CD4-positive, CD25-positive, alpha-beta regulatory T cell (primary cell): ENCODE measurements at regions not wholly inside any gene's neighbourhood (a gene's known extent, or its start where the extent isn't known, plus 50 kb on each side); places are given as distances from the start of the nearest gene placed in this dataset.

Experiments used
- ATAC-seq, 2 donors: fragments of 150-1000 bp; cut with Tn5 transposase; one replicate each; pipeline ENCODE4 v1.10.0; 2021; ENCODE audit warnings: low read depth in 2 of 2, moderate number of reproducible peaks in 2 of 2, moderate library complexity in 1 of 2
- DNase-seq, 3 donors: peaks; one replicate each; pipeline versions ENCODE4 v3.0.0 to v3.0.0-alpha.2; 2012 to 2022; ENCODE audit warnings: mixed read lengths in 1 of 3
- H3K27ac ChIP-seq: one replicate; pipeline ENCODE4 v1.7.0; 2013; ENCODE audit warnings: mild to moderate bottlenecking, low read length; ENCODE audit not compliant: insufficient read depth, poor library complexity, severe bottlenecking
- H3K27me3 ChIP-seq: one replicate; pipeline ENCODE4 v1.7.0; 2013; ENCODE audit warnings: low read length; ENCODE audit not compliant: control insufficient read depth, insufficient read depth
- H3K36me3 ChIP-seq: one replicate; pipeline ENCODE4 v1.7.0; 2013; ENCODE audit warnings: mild to moderate bottlenecking, low read length, moderate library complexity; ENCODE audit not compliant: control insufficient read depth, insufficient read depth
- H3K4me1 ChIP-seq: 2 replicates; pipeline ENCODE4 v1.7.0; 2013; ENCODE audit warnings: mild to moderate bottlenecking, low read length; ENCODE audit not compliant: insufficient read depth, control insufficient read depth, poor library complexity, severe bottlenecking
- H3K4me3 ChIP-seq: one replicate; pipeline ENCODE4 v1.7.0; 2013; ENCODE audit warnings: low read depth, mild to moderate bottlenecking, low read length, moderate library complexity
- H3K9me3 ChIP-seq, 2 experiments: 1 replicate in 1 of 2; 2 replicates in 1 of 2; pipeline ENCODE4 v1.7.0; 2013; ENCODE audit warnings: low read length in 2 of 2, mild to moderate bottlenecking in 1 of 2, moderate library complexity in 1 of 2; ENCODE audit not compliant: control insufficient read depth in 2 of 2
- H3K27ac Mint-ChIP-seq, 3 donors: one replicate each; pipeline ENCODE4 v1.8.0; 2020 to 2022; ENCODE audit warnings: mild to moderate bottlenecking in 3 of 3, mixed read lengths in 3 of 3, moderate library complexity in 2 of 3
- H3K27me3 Mint-ChIP-seq: one replicate; pipeline ENCODE4 v1.8.0; 2022; ENCODE audit warnings: mild to moderate bottlenecking, mixed read lengths
- H3K36me3 Mint-ChIP-seq: one replicate; pipeline ENCODE4 v1.8.0; 2020; ENCODE audit warnings: mixed read lengths
- H3K4me1 Mint-ChIP-seq, 4 donors: one replicate each; pipeline ENCODE4 v1.8.0; 2020 to 2022; ENCODE audit warnings: mixed read lengths in 4 of 4, mild to moderate bottlenecking in 1 of 4
- H3K4me3 Mint-ChIP-seq, 4 donors: one replicate each; pipeline ENCODE4 v1.8.0; 2020 to 2022; ENCODE audit warnings: mild to moderate bottlenecking in 4 of 4, mixed read lengths in 4 of 4, moderate library complexity in 3 of 4
- H3K9me3 Mint-ChIP-seq, 7 donors: one replicate each; pipeline ENCODE4 v1.8.0; 2020 to 2022; ENCODE audit warnings: mixed read lengths in 7 of 7, mild to moderate bottlenecking in 3 of 7, moderate library complexity in 2 of 7

DNA sequence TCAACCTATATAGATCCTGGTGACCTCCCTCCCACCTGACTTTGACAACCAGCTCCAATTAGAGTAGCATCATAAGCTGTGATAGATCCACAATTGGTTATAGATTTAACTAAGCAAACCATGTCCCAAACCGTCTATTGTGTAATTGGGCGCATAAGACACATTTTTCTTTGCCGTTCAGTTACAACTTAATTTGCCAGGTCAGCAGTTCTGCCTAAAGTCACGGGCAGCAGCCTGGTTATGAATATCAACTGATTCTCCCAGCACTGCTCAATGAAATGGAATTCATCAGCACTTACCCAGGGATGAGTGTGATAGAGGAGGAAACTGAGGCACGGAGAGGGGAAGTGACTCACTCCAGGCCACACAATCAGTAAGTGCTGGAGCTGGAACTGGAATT lies 73.4 kb downstream of the KLHDC7A start:
- DNase-seq (no peak), ATAC-seq (no peak)
- Mint-ChIP-seq H3K27ac (no peak overlapping the region), H3K36me3 (no peaks in the 10 kb centered on the region), H3K4me3 (no peak overlapping the region), H3K4me1 (peaks cover 0 to 10% (median 0%) of the 10 kb centered on the region in 4 donors), H3K9me3 (peaks cover 0 to 2% (median 0%) of the 10 kb centered on the region in 7 donors), H3K27me3 (peaks cover 49% of the 10 kb centered on the region)
- Histone ChIP-seq H3K36me3 (no peaks in the 10 kb centered on the region), H3K9me3 (no peaks in the 10 kb centered on the region), H3K4me3 (no peak overlapping the region), H3K27me3 (no peaks in the 10 kb centered on the region), H3K4me1 (no peaks in the 10 kb centered on the region), H3K27ac (no peak overlapping the region)

- Mint-ChIP-seq H3K4me1 (peaks cover 0 to 10% (median 0%) of the 10 kb centered on the region in 4 donors), H3K27ac (no peak overlapping the region), H3K36me3 (no peaks in the 10 kb centered on the region), H3K4me3 (no peak overlapping the region), H3K27me3 (peaks cover 54% of the 10 kb centered on the region), H3K9me3 (peaks cover 0 to under 1% (median 0%) of the 10 kb centered on the region in 7 donors)
- Histone ChIP-seq H3K9me3 (no peaks in the 10 kb centered on the region), H3K36me3 (no peaks in the 10 kb centered on the region), H3K27me3 (no peaks in the 10 kb centered on the region), H3K4me1 (no peaks in the 10 kb centered on the region), H3K27ac (no peak overlapping the region), H3K4me3 (no peak overlapping the region)
- DNase-seq (no peak), ATAC-seq (no peak)
Measured at GRCh38 chr1:18554597-18554996, 73.9 kb downstream of the KLHDC7A start.

GRCh38 chr1:18555036-18555435 lies 74.3 kb downstream of the KLHDC7A start:
- DNase-seq (no peak), ATAC-seq (no peak)
- no peaks in the 10 kb centered on the region for H3K36me3 ChIP-seq
- H3K27ac Mint-ChIP-seq: no peak overlapping the region
- H3K9me3 ChIP-seq: no peaks in the 10 kb centered on the region
- peaks cover 55% of the 10 kb centered on the region for H3K27me3 Mint-ChIP-seq
- no peak overlapping the region for H3K27ac ChIP-seq
- no peak overlapping the region for H3K4me3 ChIP-seq
- no peaks in the 10 kb centered on the region for H3K9me3 Mint-ChIP-seq
- no peaks in the 10 kb centered on the region for H3K4me1 ChIP-seq
- H3K4me1 Mint-ChIP-seq: peaks cover 0 to 10% (median 0%) of the 10 kb centered on the region in 4 donors
- H3K4me3 Mint-ChIP-seq: no peak overlapping the region
- no peaks in the 10 kb centered on the region for H3K36me3 Mint-ChIP-seq
- H3K27me3 ChIP-seq: peaks cover 1% of the 10 kb centered on the region

DNA sequence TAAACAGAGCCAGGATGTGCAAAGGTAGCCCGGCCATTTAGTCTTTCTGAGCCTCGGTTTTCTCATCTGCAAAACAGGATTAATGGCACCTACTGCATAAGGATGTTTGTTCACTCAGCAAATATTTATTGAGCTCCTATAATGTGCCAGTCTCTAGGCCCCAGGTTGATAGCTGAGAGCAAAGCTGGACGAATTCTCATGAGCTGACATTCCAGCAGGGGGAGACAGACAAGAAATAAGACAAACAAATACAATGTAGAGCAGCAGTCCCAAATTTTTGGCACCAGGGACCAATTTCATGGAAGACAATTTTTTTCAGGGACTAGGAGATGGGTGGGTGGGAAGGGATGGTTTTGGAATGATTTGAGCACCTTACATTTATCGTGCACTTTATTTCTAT lies 74.3 kb upstream of the PAX7 start:
- H3K36me3 ChIP-seq: no peaks in the 10 kb centered on the region
- peaks cover 7% of the 10 kb centered on the region for H3K27me3 ChIP-seq
- Mint-ChIP-seq H3K36me3 (no peaks in the 10 kb centered on the region), H3K4me3 (peak overlapping the region in 1 of 4 donors; percentile 19), H3K27me3 (peaks cover 56% of the 10 kb centered on the region), H3K4me1 (peaks cover 0 to 10% (median 0%) of the 10 kb centered on the region in 4 donors), H3K27ac (no peak overlapping the region), H3K9me3 (no peaks in the 10 kb centered on the region)
- no peaks in the 10 kb centered on the region for H3K9me3 ChIP-seq
- no peak overlapping the region for H3K27ac ChIP-seq
- no peak for ATAC-seq
- no peak overlapping the region for H3K4me3 ChIP-seq
- DNase-seq: peak in 1 of 3 donors; percentile 9
- H3K4me1 ChIP-seq: no peaks in the 10 kb centered on the region

- peak in 1 of 2 donors; percentile 48 for ATAC-seq
Measured at GRCh38 chr1:18557621-18558465, 72.8 kb upstream of the PAX7 start.

DNA sequence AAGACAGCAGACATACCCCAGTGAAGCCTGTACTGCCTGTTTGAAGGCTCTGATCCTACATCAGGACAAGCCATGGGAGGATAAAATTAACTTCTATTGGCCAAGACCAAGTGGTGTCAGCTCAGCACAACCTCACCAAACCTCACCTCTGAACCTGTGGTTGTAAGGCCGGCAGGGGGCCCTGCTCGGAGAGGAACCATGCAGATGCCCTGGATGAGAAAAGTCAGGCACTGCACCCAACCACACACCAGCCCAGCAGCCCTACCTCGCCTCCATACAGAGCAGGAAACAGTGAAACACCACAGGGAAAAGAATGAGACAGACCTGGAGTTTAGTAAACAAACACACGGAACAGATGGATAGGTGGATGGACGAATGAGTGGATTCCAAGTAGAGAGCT lies 70.0 kb upstream of the PAX7 start:
- Histone ChIP-seq H3K9me3 (no peaks in the 10 kb centered on the region), H3K4me3 (no peak overlapping the region), H3K36me3 (no peaks in the 10 kb centered on the region), H3K27ac (no peak overlapping the region), H3K4me1 (no peaks in the 10 kb centered on the region), H3K27me3 (peaks cover 7% of the 10 kb centered on the region)
- DNase-seq (no peak), ATAC-seq (no peak)
- Mint-ChIP-seq H3K27ac (no peak overlapping the region), H3K9me3 (no peaks in the 10 kb centered on the region), H3K36me3 (no peaks in the 10 kb centered on the region), H3K27me3 (peaks cover 40% of the 10 kb centered on the region), H3K4me1 (peaks cover 0 to 10% (median 0%) of the 10 kb centered on the region in 4 donors), H3K4me3 (no peak overlapping the region)

More at GRCh38 chr1:18557621-18558465, 72.8 kb upstream of the PAX7 start:
- Histone ChIP-seq H3K27ac (no peak overlapping the region), H3K27me3 (peaks cover 7% of the 10 kb centered on the region), H3K4me3 (no peak overlapping the region), H3K4me1 (no peaks in the 10 kb centered on the region), H3K9me3 (no peaks in the 10 kb centered on the region), H3K36me3 (no peaks in the 10 kb centered on the region)
- no peak overlapping the region for H3K27ac Mint-ChIP-seq
- peaks cover 0 to 10% (median 0%) of the 10 kb centered on the region in 4 donors for H3K4me1 Mint-ChIP-seq
- peaks cover 46% of the 10 kb centered on the region for H3K27me3 Mint-ChIP-seq
- H3K9me3 Mint-ChIP-seq: no peaks in the 10 kb centered on the region
- peak in 1 of 3 donors; percentile 15 for DNase-seq
- H3K4me3 Mint-ChIP-seq: peak overlapping the region in 2 of 4 donors; percentile 47 to 48
- no peaks in the 10 kb centered on the region for H3K36me3 Mint-ChIP-seq

DNA sequence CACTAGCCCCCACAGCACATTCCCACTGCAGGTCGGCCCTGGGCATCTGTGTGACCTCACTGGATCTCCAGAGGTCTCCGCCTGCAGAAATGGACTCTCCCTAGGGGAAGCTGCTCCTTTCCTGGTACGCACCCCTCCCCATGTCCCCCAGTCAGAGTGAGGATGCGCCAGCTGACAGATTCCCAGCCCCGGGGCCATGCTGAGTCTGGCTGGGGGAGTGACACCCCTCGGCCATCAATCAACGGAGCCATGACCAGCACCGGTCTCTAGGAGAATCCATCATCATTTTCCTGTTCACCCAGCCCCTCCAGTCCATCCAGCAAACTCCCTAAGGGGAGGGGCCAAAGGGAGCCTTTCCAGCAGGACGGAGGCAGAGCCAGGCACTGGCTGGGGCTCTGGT lies 68.7 kb upstream of the PAX7 start:
- Histone ChIP-seq H3K9me3 (no peaks in the 10 kb centered on the region), H3K36me3 (no peaks in the 10 kb centered on the region), H3K4me3 (no peak overlapping the region), H3K4me1 (no peaks in the 10 kb centered on the region), H3K27ac (no peak overlapping the region), H3K27me3 (peaks cover 7% of the 10 kb centered on the region)
- DNase-seq (no peak), ATAC-seq (no peak)
- Mint-ChIP-seq H3K36me3 (no peaks in the 10 kb centered on the region), H3K27me3 (peaks cover 37% of the 10 kb centered on the region), H3K4me3 (no peak overlapping the region), H3K9me3 (peaks cover 0 to 2% (median 0%) of the 10 kb centered on the region in 7 donors), H3K4me1 (peaks cover 0 to 10% (median 0%) of the 10 kb centered on the region in 4 donors), H3K27ac (no peak overlapping the region)

GRCh38 chr1:18564676-18565075 lies 66.0 kb upstream of the PAX7 start:
- H3K4me1 ChIP-seq: no peaks in the 10 kb centered on the region
- Mint-ChIP-seq H3K27ac (no peak overlapping the region), H3K4me3 (no peak overlapping the region), H3K4me1 (no peaks in the 10 kb centered on the region), H3K27me3 (peaks cover 17% of the 10 kb centered on the region), H3K36me3 (no peaks in the 10 kb centered on the region), H3K9me3 (peaks cover 0 to 4% (median 0%) of the 10 kb centered on the region in 7 donors)
- no peaks in the 10 kb centered on the region for H3K9me3 ChIP-seq
- no peak overlapping the region for H3K27ac ChIP-seq
- ATAC-seq (no peak), DNase-seq (no peak)
- H3K4me3 ChIP-seq: no peak overlapping the region
- H3K27me3 ChIP-seq: peaks cover 7% of the 10 kb centered on the region
- H3K36me3 ChIP-seq: no peaks in the 10 kb centered on the region
